ENCODE measurements at regions not wholly inside any gene's neighbourhood (a gene's known extent, or its start where the extent isn't known, plus 50 kb on each side); places are given as distances from the start of the nearest gene placed in this dataset.

DNA sequence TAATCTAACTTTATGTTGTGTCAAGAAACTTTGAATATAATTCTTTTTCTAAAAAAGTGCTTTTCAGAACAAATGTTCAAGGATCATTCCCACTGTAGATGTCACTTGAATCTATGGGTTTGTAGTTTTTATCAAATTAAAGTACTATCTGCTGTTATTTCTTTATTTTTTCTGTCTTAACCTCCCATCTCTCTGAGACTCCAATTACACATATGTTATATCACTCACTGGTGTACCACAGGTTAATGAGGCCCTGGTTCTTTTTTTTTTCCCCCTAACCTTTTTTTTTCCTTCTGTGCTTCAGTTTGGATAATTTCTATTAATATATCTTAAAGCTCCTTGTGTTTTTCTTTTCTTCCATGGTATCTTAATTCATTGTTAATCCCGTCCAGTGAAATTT, 279.9 kb upstream of the RGS6 start:
- no peak for DNase-seq (ENCODE audit: low spot score)
- in situ Hi-C loops (cut with MboI; ENCODE audit: low pct_unique_long_range_greater_than_20kb, low sequenced_read_pairs, unreplicated experiment) = no loop called here
- TF ChIP-seq, protein P1, sequence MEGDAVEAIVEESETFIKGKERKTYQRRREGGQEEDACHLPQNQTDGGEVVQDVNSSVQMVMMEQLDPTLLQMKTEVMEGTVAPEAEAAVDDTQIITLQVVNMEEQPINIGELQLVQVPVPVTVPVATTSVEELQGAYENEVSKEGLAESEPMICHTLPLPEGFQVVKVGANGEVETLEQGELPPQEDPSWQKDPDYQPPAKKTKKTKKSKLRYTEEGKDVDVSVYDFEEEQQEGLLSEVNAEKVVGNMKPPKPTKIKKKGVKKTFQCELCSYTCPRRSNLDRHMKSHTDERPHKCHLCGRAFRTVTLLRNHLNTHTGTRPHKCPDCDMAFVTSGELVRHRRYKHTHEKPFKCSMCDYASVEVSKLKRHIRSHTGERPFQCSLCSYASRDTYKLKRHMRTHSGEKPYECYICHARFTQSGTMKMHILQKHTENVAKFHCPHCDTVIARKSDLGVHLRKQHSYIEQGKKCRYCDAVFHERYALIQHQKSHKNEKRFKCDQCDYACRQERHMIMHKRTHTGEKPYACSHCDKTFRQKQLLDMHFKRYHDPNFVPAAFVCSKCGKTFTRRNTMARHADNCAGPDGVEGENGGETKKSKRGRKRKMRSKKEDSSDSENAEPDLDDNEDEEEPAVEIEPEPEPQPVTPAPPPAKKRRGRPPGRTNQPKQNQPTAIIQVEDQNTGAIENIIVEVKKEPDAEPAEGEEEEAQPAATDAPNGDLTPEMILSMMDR (IDR thresholded peaks at IDR 0.05; ENCODE audit: extremely low read depth, insufficient read depth, missing control alignments) = no peak

- no peak for DNase-seq (ENCODE audit: low spot score)
- in situ Hi-C loops (cut with MboI; ENCODE audit: low pct_unique_long_range_greater_than_20kb, low sequenced_read_pairs, unreplicated experiment) = no loop called here
- TF ChIP-seq, protein P1 (IDR thresholded peaks at IDR 0.05; ENCODE audit: extremely low read depth, insufficient read depth, missing control alignments) = no peak
Measured at GRCh38 chr14:71654810-71655209, 277.4 kb upstream of the RGS6 start.

GRCh38 chr14:71658261-71658860, 273.9 kb upstream of the RGS6 start:
- TF ChIP-seq, protein P1 (IDR thresholded peaks at IDR 0.05; ENCODE audit: extremely low read depth, insufficient read depth, missing control alignments) = no peak
- DNase-seq (ENCODE audit: low spot score) = no peak

DNA sequence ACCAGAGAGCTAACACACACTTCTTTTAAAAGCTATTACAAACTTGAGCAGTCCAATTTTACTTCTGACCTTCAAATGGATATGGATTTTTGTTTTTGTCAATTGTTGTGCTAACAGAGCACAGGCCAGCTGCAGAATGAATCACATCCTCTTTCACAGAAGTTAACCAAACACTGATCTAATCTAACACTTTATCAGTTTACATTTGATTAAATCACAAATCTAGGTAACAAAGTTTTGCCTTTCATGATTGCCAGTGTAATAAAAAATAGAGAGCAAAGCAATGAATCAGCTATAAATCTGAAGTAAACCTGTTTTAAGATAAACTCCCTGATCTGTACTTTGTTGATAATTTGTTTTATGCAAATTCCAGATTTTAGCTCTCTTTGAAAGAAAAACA, 273.1 kb upstream of the RGS6 start:
- TF ChIP-seq, protein P1 (IDR thresholded peaks at IDR 0.05; ENCODE audit: extremely low read depth, insufficient read depth, missing control alignments) = no peak
- in situ Hi-C loops (cut with MboI; ENCODE audit: low pct_unique_long_range_greater_than_20kb, low sequenced_read_pairs, unreplicated experiment) = no loop called here
- DNase-seq (ENCODE audit: low spot score) = no peak

More at GRCh38 chr14:71658261-71658860, 273.9 kb upstream of the RGS6 start:
- in situ Hi-C loops (cut with MboI; ENCODE audit: low pct_unique_long_range_greater_than_20kb, low sequenced_read_pairs, unreplicated experiment) = no loop called here

DNA sequence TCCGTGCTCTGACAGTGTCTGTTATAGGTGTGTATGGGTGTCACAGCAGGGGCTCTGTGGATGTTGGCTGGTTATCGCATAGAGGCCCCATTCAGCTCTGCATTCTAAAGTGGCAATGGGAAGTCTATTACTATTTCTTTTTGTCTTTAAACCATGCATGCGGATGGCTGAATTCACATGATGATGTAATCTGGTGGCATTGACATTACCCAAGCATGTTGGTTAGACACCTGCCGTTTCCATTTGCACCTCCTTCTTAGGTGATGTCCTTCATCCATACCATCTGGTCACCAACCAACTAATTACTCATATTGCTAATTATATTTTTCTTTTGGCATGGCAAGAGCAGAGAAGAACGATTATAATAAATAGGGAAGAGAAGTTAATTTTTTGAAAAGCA, 270.8 kb upstream of the RGS6 start:
- TF ChIP-seq, protein P1 (IDR thresholded peaks at IDR 0.05; ENCODE audit: extremely low read depth, insufficient read depth, missing control alignments) = no peak
- in situ Hi-C loops (cut with MboI; ENCODE audit: low pct_unique_long_range_greater_than_20kb, low sequenced_read_pairs, unreplicated experiment) = no loop called here
- no peak for DNase-seq (ENCODE audit: low spot score)

GRCh38 chr14:71662291-71662790, 269.9 kb upstream of the RGS6 start:
- TF ChIP-seq, protein P1 (IDR thresholded peaks at IDR 0.05; ENCODE audit: extremely low read depth, insufficient read depth, missing control alignments) = no peak
- DNase-seq (ENCODE audit: low spot score) = no peak
- in situ Hi-C loops (cut with MboI; ENCODE audit: low pct_unique_long_range_greater_than_20kb, low sequenced_read_pairs, unreplicated experiment) = no loop called here
